GM12874 (cell line): ENCODE measurements at regions not wholly inside any gene's neighbourhood (a gene's known extent, or its start where the extent isn't known, plus 50 kb on each side); places are given as distances from the start of the nearest gene placed in this dataset.

Experiments
- TF ChIP-seq, protein P1 (sequence below): IDR thresholded peaks from 2 replicates; pipeline ENCODE4 v1.5.1; 2011; ENCODE audit warnings: low read depth, mild to moderate bottlenecking, control low read depth, low read length, moderate library complexity; ENCODE audit not compliant: insufficient read depth

DNA sequence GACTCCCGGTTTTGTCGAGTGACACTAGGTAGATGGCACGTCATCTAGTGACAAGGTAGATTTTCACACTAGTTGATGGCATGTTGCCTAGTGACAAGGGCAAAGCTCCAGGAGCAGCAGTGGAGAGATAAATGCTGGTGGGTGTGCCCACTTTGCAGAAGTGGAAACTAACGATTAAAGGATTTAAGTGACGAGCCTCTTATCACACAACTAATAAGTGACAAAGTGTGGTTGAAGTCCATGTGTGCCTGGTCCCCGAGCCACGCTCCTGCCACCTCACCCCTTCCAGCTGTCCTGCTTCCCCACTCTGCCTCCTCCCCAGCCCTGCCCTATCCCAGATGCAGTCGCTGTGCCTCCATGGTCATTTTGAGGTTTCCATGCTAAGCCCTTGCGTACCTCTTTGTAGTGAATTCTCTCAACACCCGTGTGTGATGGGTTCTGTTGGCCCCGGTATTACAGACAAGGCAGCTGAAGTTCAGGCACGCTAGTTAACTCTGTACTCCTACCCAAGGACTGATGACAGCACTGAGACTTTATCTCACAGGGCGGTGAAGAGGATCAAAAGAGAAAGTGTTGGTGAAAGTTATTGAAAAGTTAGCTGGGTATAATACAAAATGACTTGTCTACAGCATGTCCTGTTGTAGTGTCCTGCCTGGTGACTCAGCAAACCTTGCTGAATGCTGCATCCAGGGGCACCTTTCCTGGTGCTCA is 113.4 kb upstream of the GLI2 start:
- TF ChIP-seq, protein P1, sequence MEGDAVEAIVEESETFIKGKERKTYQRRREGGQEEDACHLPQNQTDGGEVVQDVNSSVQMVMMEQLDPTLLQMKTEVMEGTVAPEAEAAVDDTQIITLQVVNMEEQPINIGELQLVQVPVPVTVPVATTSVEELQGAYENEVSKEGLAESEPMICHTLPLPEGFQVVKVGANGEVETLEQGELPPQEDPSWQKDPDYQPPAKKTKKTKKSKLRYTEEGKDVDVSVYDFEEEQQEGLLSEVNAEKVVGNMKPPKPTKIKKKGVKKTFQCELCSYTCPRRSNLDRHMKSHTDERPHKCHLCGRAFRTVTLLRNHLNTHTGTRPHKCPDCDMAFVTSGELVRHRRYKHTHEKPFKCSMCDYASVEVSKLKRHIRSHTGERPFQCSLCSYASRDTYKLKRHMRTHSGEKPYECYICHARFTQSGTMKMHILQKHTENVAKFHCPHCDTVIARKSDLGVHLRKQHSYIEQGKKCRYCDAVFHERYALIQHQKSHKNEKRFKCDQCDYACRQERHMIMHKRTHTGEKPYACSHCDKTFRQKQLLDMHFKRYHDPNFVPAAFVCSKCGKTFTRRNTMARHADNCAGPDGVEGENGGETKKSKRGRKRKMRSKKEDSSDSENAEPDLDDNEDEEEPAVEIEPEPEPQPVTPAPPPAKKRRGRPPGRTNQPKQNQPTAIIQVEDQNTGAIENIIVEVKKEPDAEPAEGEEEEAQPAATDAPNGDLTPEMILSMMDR: no peak

DNA sequence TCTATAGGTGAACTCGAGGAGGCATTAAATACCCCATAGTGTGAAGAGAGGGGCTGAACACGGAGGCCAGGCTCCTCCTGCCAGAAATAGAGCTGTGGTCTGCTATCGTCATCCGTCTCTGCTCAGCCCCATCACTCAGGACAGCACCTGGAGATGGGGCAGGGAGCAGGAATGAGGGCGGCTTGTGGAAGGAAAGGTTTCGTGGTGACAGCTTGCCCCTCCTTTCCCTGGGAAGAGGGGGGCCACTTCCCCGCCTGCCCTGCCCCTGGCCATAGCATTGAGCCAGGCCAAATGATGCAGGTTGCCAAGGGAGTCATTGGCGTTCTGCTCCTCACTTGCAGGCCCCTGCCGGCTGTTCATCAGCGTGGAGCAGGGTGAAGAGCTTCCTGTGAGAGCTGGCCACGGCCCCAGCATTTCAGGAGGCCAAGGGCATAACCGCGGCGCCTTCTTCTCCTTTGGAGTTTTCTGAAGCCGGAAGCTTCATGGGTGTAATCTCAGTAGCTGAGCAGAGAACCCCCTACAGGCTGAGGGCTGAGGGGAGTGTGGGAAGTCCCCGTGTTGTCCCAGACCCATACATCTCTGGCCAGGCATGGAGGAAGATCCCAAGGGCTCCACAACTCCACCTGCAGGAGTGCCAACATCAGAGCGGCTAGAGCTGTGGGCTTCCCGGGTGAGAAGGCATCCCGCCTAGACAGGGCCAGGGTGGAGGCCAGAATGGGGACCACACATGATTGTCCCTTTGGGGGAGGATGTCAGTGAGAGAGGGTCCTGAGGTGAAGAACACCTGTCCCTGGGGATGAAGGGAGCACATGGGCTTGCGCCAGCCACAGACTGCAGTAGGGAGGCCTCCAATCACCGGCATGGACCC is 112.5 kb upstream of the GLI2 start:
- TF ChIP-seq, protein P1: no peak

DNA sequence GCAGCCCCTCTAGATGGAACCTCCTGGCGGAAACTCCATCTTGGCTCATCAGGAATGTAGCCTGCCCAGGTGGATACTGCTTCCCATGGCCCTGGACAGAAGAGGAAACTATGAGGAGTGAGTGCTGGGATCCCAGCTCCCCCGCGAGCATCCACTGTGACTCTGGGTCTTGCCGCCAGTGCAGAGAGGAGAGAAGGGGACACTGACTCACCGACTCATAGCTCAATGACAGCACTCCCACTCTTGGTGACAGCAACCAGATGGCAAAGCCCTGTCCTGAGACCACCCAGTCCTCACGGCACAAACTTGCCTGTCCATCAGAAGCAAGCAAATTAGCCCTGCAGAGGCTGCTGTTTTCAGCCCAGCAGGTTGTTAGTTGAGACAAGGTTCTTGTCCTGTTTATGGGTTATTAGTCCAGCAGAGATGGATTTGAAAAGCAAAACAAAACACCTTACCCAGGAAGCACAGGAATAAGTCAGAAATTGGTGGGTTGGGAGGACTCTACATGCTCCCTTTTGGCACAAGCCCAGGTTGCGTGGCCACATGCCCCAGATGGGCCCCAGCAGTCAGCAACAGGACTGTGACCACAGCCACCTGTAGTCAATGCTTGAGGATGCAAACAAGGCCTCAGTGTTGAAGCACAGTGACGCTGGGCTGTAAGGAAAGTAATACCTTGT is 111.5 kb upstream of the GLI2 start:
- TF ChIP-seq, protein P1: no peak

DNA sequence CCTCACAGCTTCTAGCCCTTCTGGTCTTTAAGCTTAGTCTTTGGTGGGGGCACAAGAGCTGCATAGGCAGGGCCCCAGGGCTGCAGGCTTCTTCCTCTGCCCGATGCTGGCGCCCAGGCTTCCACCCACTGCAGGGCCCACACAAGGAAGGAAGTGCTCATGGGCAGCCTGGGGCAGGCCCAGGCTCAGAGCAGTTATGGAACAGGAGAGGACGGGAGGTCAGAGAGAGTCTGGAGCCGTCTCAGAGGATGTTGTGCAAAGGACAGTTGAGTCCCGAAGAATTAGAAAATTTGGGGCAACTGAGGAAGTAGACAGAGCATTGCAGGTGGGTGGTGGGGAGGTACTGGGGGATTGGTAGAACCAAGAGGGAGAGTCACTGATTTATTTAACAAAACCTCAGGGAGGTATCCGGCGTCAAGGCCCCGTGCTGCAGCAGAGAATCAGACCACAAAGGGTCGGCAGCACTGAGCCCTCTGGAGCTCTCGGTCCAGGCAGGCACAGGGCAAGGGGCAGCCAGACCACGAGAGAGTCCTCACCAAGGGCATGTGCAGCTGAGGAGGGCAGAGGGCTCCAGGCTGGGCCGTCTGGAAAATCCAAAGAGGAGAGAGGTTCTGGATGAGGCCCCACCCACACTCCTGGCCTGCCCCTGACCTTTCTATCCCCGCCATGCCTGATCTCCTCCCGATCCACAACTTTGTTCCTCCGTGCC is 110.8 kb upstream of the GLI2 start:
- TF ChIP-seq, protein P1: no peak

DNA sequence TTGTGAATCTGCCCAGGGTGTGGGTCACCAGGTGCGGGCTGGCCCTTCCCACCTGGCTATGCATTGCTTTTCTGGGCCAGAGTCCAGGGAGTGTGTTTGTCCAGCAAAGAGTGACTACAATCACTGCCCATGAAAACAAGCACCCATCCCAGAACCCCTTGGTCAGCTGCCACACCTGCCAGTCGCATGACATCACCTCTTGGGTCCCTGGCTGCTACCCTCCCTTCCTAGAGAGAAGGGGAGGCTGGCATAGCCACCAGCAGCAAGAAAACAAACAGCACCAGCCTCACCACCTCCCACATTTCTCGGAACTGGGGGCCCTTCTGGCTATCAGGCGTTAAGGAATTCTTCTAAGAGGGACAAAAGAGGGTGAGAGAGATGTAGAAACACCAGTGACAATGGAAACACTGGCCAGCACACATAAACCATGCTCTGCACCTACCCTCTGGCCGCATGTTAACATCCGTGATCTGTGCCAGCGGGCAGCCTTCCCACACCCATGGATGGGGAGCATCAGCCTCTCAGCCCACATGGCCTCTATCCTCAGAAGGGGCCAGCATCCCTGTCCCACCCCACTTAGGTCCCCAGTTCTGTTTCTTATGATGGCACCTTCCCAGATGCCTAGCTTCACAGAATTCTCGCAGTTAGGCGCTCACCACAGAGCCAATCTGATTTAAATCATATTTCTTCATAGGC is 109.7 kb upstream of the GLI2 start:
- TF ChIP-seq, protein P1: no peak

DNA sequence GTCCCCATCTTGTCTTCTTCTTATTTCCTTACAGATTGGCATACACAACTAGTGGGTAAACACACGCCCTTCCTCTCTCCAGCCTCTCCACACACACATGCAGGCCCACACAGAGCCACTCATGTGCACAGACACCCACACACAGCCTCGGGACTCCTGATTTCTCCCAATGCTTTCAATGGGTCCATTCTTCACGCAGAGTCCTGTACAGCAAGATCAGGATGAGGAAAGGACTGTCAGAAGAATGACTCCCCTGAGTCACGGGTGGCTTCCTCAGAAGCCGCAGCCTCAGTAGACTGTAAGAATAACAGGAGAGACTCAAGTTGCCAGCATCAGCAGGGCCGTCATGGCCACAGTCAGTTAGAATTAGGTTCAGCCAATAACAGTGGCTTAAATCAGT is 109.1 kb upstream of the GLI2 start:
- TF ChIP-seq, protein P1: no peak
